ENCODE measurements at regions not wholly inside any gene's neighbourhood (a gene's known extent, or its start where the extent isn't known, plus 50 kb on each side); places are given as distances from the start of the nearest gene placed in this dataset.

DNA sequence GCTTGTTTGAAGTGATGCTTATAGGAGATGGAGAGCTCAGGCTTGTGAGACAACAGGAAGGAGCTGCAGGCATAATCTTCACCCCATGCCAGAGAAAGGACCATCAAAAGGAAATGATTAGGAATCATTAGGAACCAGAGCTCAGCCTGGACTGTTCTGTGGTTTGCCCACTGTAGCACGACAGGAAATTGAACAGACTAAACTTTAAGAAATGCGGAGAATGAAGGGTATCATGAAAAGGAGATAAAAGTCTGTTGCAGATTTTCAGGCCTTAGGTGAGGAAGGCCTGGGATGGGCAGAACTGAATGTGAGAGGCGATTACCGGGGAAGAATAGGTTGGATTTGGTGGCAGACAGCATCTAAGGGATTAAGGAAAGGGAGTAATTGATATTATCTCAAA is 292.0 kb upstream of the PLXNA2 start:
- Histone ChIP-seq H3K27ac (no peak overlapping the region), H3K9me3 (no peaks in the 10 kb centered on the region), H3K4me3 (no peak overlapping the region), H3K27me3 (ENCODE audit: low read depth) (peaks cover 2% of the 10 kb centered on the region), H3K36me3 (no peaks in the 10 kb centered on the region), H3K4me1 (no peaks in the 10 kb centered on the region)
- TF ChIP-seq CTCF (IDR thresholded peaks at IDR 0.05), result no peak
- ATAC-seq (no peak), DNase-seq (no peak)
- intact Hi-C loops (cut with DNase I), result no loop called here

DNA sequence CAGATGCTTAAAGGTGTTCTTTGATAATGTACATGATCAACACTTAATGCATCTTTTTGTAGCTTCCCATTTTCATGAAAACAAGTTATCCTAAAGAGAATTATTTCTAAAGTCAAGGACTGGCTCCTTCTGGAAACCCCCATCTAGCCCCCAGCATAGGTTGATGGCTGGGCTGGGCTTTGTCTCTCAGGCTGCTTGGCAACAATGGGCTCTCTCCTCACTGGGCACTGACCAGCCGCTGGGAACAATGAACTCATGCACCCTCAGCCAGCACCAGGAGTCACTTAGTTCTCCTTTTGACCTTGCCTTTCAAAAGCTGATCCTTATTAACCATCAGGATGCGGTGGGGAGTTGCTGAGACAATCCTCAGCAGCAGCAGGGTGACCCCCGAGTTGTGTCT is 293.0 kb upstream of the PLXNA2 start:
- Histone ChIP-seq H3K4me1 (no peaks in the 10 kb centered on the region), H3K27me3 (ENCODE audit: low read depth) (no peaks in the 10 kb centered on the region), H3K4me3 (no peak overlapping the region), H3K27ac (no peak overlapping the region), H3K36me3 (no peaks in the 10 kb centered on the region), H3K9me3 (no peaks in the 10 kb centered on the region)
- DNase-seq (no peak), ATAC-seq (no peak)
- no peak for TF ChIP-seq CTCF (IDR thresholded peaks at IDR 0.05)
- intact Hi-C loops (cut with DNase I), result no loop called here

GRCh38 chr1:208538078-208538477 is 293.9 kb upstream of the PLXNA2 start:
- H3K36me3 ChIP-seq, result no peaks in the 10 kb centered on the region
- H3K4me3 ChIP-seq, result no peak overlapping the region
- H3K27me3 ChIP-seq (ENCODE audit: low read depth), result no peaks in the 10 kb centered on the region
- no peaks in the 10 kb centered on the region for H3K4me1 ChIP-seq
- TF ChIP-seq CTCF (IDR thresholded peaks at IDR 0.05), result no peak
- no peak for DNase-seq
- H3K9me3 ChIP-seq, result no peaks in the 10 kb centered on the region
- ATAC-seq, result no peak
- intact Hi-C loops (cut with DNase I), result no loop called here
- H3K27ac ChIP-seq, result no peak overlapping the region

DNA sequence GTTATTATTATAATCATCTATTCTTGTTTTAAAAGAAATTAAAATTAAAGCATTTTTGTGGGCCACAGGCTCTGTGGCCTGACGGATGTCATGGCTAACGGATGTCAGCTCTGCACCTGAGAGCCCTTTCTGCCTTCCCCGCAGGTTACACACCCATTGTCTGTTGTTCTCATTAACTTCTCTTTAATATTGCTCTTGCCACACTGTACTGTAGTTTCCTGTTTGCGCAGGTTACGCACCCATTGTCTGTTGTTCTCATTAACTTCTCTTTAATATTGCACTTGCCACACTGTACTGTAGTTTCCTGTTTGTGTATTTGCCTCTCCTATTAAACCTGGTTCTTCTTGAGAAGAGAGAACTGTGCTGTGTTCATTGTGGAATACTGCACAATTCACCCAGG is 294.4 kb upstream of the PLXNA2 start:
- H3K27me3 ChIP-seq (ENCODE audit: low read depth), result no peaks in the 10 kb centered on the region
- no peak overlapping the region for H3K4me3 ChIP-seq
- peak in 1 of 2 donors; percentile 48 for ATAC-seq
- intact Hi-C loops (cut with DNase I), result no loop called here
- no peaks in the 10 kb centered on the region for H3K4me1 ChIP-seq
- no peak for DNase-seq
- no peak for TF ChIP-seq CTCF (IDR thresholded peaks at IDR 0.05)
- H3K9me3 ChIP-seq, result no peaks in the 10 kb centered on the region
- H3K36me3 ChIP-seq, result no peaks in the 10 kb centered on the region
- H3K27ac ChIP-seq, result no peak overlapping the region

DNA sequence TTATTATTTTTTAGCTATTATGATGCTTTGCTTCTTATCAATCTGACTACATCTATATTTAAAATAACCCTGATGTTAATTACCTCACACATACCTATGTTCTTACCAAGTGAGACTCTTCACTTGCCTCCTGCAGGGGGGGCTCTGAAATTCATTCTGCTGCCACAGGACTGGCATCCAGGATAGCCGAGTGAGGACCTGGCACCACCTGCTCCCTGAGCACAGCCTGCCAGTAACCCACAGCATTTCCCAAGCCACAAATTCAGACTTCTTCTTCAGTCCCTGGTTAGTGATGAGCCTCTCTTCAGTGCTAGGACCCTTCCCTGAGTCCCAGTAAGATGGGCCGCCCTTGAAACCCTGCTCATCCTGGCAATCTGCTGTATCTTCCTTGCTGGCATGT is 296.5 kb upstream of the PLXNA2 start:
- Histone ChIP-seq H3K4me3 (no peak overlapping the region), H3K4me1 (no peaks in the 10 kb centered on the region), H3K27ac (no peak overlapping the region), H3K9me3 (no peaks in the 10 kb centered on the region), H3K27me3 (ENCODE audit: low read depth) (no peaks in the 10 kb centered on the region), H3K36me3 (no peaks in the 10 kb centered on the region)
- DNase-seq (no peak), ATAC-seq (no peak)
- TF ChIP-seq CTCF (IDR thresholded peaks at IDR 0.05), result no peak
- intact Hi-C loops (cut with DNase I), result no loop called here

GRCh38 chr1:208541225-208541855 is 297.2 kb upstream of the PLXNA2 start:
- no peaks in the 10 kb centered on the region for H3K36me3 ChIP-seq
- no peaks in the 10 kb centered on the region for H3K4me1 ChIP-seq
- TF ChIP-seq CTCF (IDR thresholded peaks at IDR 0.05), result no peak
- no peaks in the 10 kb centered on the region for H3K9me3 ChIP-seq
- intact Hi-C loops (cut with DNase I), result no loop called here
- ATAC-seq (no peak), DNase-seq (no peak)
- no peak overlapping the region for H3K27ac ChIP-seq
- no peaks in the 10 kb centered on the region for H3K27me3 ChIP-seq (ENCODE audit: low read depth)
- H3K4me3 ChIP-seq, result no peak overlapping the region

Data from lower lobe of right lung (tissue), 2 donors.